ENCODE measurements at regions not wholly inside any gene's neighbourhood (a gene's known extent, or its start where the extent isn't known, plus 50 kb on each side); places are given as distances from the start of the nearest gene placed in this dataset.

DNA sequence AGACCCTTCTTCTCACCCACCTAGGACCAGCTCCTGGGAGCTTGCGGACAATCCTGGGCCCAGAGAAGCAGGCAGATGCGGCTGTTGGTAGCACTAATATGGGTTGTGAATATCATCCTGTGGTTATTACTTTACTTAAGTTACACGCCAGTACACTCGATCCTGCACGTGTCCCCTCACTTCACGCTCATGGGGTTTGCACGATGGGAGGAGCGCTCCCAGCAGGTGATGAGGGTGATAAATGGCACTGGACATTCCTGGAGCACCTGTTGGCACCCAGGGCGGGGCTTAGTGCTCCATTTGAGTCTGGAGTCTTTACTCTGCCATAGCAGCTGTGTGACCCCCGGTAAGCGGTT lies 335.1 kb downstream of the PREX1 start:
- TF ChIP-seq, protein P1, sequence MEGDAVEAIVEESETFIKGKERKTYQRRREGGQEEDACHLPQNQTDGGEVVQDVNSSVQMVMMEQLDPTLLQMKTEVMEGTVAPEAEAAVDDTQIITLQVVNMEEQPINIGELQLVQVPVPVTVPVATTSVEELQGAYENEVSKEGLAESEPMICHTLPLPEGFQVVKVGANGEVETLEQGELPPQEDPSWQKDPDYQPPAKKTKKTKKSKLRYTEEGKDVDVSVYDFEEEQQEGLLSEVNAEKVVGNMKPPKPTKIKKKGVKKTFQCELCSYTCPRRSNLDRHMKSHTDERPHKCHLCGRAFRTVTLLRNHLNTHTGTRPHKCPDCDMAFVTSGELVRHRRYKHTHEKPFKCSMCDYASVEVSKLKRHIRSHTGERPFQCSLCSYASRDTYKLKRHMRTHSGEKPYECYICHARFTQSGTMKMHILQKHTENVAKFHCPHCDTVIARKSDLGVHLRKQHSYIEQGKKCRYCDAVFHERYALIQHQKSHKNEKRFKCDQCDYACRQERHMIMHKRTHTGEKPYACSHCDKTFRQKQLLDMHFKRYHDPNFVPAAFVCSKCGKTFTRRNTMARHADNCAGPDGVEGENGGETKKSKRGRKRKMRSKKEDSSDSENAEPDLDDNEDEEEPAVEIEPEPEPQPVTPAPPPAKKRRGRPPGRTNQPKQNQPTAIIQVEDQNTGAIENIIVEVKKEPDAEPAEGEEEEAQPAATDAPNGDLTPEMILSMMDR (IDR thresholded peaks at IDR 0.05), result no peak
- no peak for TF ChIP-seq POLR2A (IDR thresholded peaks at IDR 0.05)
